Suprapubic skin (tissue), 4 donors: ENCODE measurements at regions not wholly inside any gene's neighbourhood (a gene's known extent, or its start where the extent isn't known, plus 50 kb on each side); places are given as distances from the start of the nearest gene placed in this dataset.

Experiments
- DNase-seq, 2 donors: peaks; one replicate each; pipeline ENCODE4 v3.0.0-alpha.2; 2019; ENCODE audit warnings: low spot score in 2 of 2
- H3K27ac ChIP-seq: fragments of 200-600 bp; sonication (generic); one replicate; pipeline ENCODE4 v1.5.1; 2019
- H3K27me3 ChIP-seq: fragments of 200-600 bp; sonication (generic); one replicate; pipeline ENCODE4 v1.5.1; 2019
- H3K36me3 ChIP-seq: fragments of 200-600 bp; sonication (generic); one replicate; pipeline ENCODE4 v1.5.1; 2019
- H3K4me1 ChIP-seq: fragments of 200-600 bp; sonication (generic); one replicate; pipeline ENCODE4 v1.5.1; 2019
- H3K4me3 ChIP-seq: fragments of 200-600 bp; sonication (generic); one replicate; pipeline ENCODE4 v1.5.1; 2019; ENCODE audit warnings: mild to moderate bottlenecking
- H3K9me3 ChIP-seq: fragments of 200-600 bp; sonication (generic); one replicate; pipeline ENCODE4 v1.5.1; 2019
- EP300 ChIP-seq: sonication (generic); formaldehyde crosslinking; IDR thresholded peaks from one replicate; pipeline ENCODE4 v1.6.1; 2017; ENCODE audit warnings: antibody characterized with exemption
- POLR2A ChIP-seq, 2 donors: fragments of 450-650 bp; IDR thresholded peaks; one replicate each; pipeline ENCODE4 v1.6.1; 2017; ENCODE audit warnings: antibody characterized with exemption in 2 of 2, mild to moderate bottlenecking in 2 of 2, moderate library complexity in 2 of 2
- POLR2AphosphoS5 ChIP-seq, 3 donors: sonication (generic); formaldehyde crosslinking; IDR thresholded peaks; one replicate each; pipeline ENCODE4 v1.6.1; 2017; ENCODE audit warnings: antibody characterized with exemption in 3 of 3
- WGBS: methylation state at CpG from one replicate; pipeline ENCODE4 v1.1.5; 2018; 5-methylcytosine and 5-hydroxymethylcytosine counted together
- TF ChIP-seq, protein P1 (sequence below), 2 donors: fragments of 200-600 bp in 1 of 2; fragments of 450-650 bp in 1 of 2; sonication (generic) in 1 of 2; IDR thresholded peaks; one replicate each; pipeline ENCODE4 v1.5.1; 2016 to 2019; ENCODE audit warnings: antibody characterized with exemption in 2 of 2, mild to moderate bottlenecking in 1 of 2, moderate library complexity in 1 of 2

DNA sequence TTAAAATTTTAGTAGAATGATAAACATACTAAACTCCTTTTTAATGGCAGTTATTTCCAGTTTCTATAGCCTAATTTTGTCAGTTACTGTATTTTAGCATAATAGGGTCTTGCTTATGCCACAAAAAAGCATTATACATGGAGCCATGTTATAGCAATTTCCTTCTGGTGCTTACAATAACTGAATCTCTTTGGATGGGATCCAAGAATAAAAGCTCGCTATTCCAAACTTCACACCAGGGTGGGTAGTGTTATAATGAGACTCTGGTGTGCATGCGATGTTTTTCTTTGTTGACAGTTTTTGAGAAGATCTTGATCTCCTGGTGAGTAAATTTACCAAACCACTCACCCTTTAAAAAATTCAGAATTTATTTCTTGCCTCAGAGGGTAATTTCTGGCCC, 90.4 kb upstream of the CCDC91 start:
- Histone ChIP-seq H3K36me3 (no peaks in the 10 kb centered on the region), H3K4me3 (no peak overlapping the region), H3K4me1 (no peaks in the 10 kb centered on the region), H3K27me3 (no peaks in the 10 kb centered on the region), H3K27ac (no peak overlapping the region), H3K9me3 (no peaks in the 10 kb centered on the region)
- DNase-seq: no peak
- 75% methylated on average over 2 of the region's 2 CpGs for WGBS
- TF ChIP-seq POLR2A (IDR thresholded peaks at IDR 0.05) (no peak), EP300 (no peak), POLR2AphosphoS5 (IDR thresholded peaks at IDR 0.05) (no peak)
- TF ChIP-seq, protein P1, sequence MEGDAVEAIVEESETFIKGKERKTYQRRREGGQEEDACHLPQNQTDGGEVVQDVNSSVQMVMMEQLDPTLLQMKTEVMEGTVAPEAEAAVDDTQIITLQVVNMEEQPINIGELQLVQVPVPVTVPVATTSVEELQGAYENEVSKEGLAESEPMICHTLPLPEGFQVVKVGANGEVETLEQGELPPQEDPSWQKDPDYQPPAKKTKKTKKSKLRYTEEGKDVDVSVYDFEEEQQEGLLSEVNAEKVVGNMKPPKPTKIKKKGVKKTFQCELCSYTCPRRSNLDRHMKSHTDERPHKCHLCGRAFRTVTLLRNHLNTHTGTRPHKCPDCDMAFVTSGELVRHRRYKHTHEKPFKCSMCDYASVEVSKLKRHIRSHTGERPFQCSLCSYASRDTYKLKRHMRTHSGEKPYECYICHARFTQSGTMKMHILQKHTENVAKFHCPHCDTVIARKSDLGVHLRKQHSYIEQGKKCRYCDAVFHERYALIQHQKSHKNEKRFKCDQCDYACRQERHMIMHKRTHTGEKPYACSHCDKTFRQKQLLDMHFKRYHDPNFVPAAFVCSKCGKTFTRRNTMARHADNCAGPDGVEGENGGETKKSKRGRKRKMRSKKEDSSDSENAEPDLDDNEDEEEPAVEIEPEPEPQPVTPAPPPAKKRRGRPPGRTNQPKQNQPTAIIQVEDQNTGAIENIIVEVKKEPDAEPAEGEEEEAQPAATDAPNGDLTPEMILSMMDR (IDR thresholded peaks at IDR 0.05): no peak

DNA sequence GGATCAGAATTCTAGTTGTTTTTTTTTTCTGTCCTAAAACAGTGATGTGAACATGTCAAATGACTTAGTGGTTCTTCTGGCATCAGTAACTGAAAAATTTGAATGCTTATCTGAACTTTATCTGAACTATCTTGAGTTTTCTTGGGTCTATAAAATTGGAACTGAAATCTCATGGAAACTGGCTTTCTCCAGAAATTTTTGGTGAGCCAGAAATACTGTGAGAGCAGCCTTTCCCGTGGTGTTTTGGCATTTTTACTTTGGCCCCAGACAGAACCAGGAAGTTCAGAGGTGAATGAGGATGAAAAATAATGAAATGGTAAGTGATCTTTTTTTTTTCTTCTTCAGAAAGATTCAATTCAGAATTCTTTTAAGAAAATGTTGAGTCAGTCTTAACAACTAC, 89.5 kb upstream of the CCDC91 start:
- TF ChIP-seq EP300 (no peak), POLR2AphosphoS5 (IDR thresholded peaks at IDR 0.05) (no peak), POLR2A (IDR thresholded peaks at IDR 0.05) (no peak)
- TF ChIP-seq, protein P1 (IDR thresholded peaks at IDR 0.05): no peak
- DNase-seq: no peak
- 42% methylated on average over 1 of the region's 1 CpG for WGBS

DNA sequence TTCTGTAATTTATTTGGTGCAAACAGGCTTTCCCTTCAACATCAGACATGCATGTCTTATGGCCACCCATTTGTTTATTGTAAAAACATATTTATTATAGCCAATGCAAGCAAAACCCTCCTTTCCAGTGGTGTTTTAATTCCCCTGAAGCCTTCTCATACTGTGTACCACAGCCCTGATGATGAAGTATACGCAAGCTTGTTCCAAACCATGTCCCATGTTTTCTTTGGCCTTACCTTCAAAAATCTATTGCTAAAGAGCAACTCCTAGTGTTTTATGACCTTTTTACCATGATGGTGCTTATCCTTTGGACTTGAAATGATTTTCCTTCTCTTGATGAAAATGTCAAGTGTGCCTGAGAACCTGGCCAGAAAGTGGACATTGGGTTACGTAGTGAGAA, 85.9 kb upstream of the CCDC91 start:
- Histone ChIP-seq H3K27ac (no peak overlapping the region), H3K27me3 (no peaks in the 10 kb centered on the region), H3K4me3 (no peak overlapping the region), H3K36me3 (no peaks in the 10 kb centered on the region), H3K9me3 (no peaks in the 10 kb centered on the region), H3K4me1 (no peaks in the 10 kb centered on the region)
- no peak for DNase-seq
- 83% methylated on average over 2 of the region's 2 CpGs for WGBS
- TF ChIP-seq, protein P1 (IDR thresholded peaks at IDR 0.05): no peak

More for the DNA sequence above, 89.5 kb upstream of the CCDC91 start:
- Histone ChIP-seq H3K27me3 (no peaks in the 10 kb centered on the region), H3K9me3 (no peaks in the 10 kb centered on the region), H3K27ac (no peak overlapping the region), H3K4me3 (no peak overlapping the region), H3K36me3 (no peaks in the 10 kb centered on the region), H3K4me1 (no peaks in the 10 kb centered on the region)

DNA sequence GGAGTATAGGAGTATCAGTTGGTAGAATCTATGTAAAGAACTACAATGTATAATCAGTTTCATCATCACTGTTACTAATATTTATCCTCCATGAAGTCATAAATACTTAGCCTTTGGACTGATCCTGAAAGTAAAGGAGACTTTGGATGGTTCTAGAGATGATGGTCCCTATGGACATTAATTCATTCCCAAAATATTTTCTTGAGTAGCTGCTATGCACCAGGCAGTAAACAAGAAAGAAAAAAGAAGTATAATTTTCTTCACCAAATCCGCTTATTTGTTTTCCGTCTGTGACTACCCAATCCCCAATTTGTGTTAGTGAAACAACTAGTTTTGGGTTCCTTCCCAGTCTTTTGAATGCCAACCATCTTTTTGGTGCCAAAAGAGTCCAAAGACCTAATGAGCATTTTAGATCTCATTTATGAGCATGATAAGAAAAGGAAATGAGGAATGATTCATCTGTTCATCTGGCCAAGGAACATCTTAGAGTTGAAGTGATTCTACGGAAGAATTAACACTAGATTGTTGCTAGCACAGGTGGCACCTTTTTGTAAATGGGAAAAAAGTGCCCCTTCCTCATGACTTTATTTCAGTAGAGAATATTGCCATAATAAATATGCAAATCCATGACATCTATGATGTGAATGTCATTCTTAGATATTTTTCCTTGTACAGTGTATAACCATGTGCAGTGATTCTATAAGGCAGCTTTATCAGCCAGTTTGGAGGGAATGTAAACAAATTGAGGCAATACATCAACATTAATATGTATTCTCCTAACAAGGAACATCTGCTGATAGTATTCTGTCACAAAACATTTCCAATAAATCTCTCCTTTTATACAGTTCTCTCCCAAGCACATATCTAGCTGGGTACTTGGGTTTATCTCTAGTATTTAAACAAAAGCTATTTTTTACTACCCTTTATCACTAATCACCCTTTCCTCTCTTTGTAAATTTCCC, 85.1 kb upstream of the CCDC91 start:
- Histone ChIP-seq H3K4me3 (no peak overlapping the region), H3K4me1 (no peaks in the 10 kb centered on the region), H3K27ac (no peak overlapping the region), H3K27me3 (no peaks in the 10 kb centered on the region), H3K36me3 (no peaks in the 10 kb centered on the region), H3K9me3 (no peaks in the 10 kb centered on the region)
- no peak for DNase-seq
- 49% methylated on average over 3 of the region's 3 CpGs for WGBS
- no peak for TF ChIP-seq POLR2A (IDR thresholded peaks at IDR 0.05)
- TF ChIP-seq, protein P1 (IDR thresholded peaks at IDR 0.05): no peak
- TF ChIP-seq POLR2AphosphoS5 (IDR thresholded peaks at IDR 0.05): no peak
- TF ChIP-seq EP300: no peak

DNA sequence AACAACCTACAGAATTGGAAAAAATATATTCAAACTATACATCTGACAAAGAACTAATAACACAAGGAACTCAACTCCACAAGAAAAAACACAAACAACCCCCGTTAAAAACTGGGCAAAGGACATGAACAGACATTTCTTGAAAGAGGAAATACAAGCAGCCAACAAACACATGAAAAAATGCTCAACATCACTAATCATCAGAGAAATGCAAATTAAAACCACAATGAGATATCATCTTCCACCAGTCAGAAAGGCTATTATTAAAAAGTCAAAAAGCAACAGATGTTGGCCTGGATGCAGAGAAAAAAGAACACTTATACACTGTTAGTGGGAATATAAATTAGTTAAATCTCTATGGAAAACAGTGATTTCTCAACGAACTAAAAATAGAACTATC, 82.6 kb upstream of the CCDC91 start:
- Histone ChIP-seq H3K36me3 (no peaks in the 10 kb centered on the region), H3K4me3 (no peak overlapping the region), H3K4me1 (no peaks in the 10 kb centered on the region), H3K27ac (no peak overlapping the region), H3K27me3 (no peaks in the 10 kb centered on the region), H3K9me3 (no peaks in the 10 kb centered on the region)
- DNase-seq: no peak
- TF ChIP-seq, protein P1 (IDR thresholded peaks at IDR 0.05): no peak
- TF ChIP-seq EP300 (no peak), POLR2A (IDR thresholded peaks at IDR 0.05) (no peak), POLR2AphosphoS5 (IDR thresholded peaks at IDR 0.05) (no peak)
- WGBS: 51% methylated on average over 2 of the region's 2 CpGs
